ENCODE measurements at regions not wholly inside any gene's neighbourhood (a gene's known extent, or its start where the extent isn't known, plus 50 kb on each side); places are given as distances from the start of the nearest gene placed in this dataset.
"Not testable (repeated sequence)": the region's sequence is repeated elsewhere in the genome, so short reads cannot be mapped to it uniquely, and the experiment has no call there.

DNA sequence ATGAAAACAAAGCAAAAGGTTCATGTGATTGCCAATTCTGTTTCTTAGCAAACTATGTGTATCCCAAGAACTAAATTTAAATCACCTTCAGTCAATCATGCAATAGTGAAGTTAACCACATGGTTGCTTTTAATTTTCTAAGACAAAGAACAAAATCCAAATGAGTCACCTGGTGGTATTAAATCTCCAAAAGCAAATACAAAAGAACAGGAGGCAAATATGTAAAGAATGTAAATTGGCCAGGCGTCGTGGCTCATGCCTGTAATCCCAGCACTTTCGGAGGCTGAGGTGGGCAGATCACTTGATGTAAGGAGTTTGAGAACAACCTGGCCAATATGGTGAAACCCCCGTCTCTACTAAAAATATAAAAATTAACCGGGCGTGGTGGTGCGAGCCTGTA, 54.2 kb upstream of the PIK3R4 start:
- no peak for DNase-seq

- DNase-seq = no peak
These were observed 54.8 kb upstream of the PIK3R4 start for GRCh38 chr3:130801473-130801872.

- no peak for DNase-seq
These were observed 64.9 kb upstream of the PIK3R4 start for GRCh38 chr3:130811557-130811956.

DNA sequence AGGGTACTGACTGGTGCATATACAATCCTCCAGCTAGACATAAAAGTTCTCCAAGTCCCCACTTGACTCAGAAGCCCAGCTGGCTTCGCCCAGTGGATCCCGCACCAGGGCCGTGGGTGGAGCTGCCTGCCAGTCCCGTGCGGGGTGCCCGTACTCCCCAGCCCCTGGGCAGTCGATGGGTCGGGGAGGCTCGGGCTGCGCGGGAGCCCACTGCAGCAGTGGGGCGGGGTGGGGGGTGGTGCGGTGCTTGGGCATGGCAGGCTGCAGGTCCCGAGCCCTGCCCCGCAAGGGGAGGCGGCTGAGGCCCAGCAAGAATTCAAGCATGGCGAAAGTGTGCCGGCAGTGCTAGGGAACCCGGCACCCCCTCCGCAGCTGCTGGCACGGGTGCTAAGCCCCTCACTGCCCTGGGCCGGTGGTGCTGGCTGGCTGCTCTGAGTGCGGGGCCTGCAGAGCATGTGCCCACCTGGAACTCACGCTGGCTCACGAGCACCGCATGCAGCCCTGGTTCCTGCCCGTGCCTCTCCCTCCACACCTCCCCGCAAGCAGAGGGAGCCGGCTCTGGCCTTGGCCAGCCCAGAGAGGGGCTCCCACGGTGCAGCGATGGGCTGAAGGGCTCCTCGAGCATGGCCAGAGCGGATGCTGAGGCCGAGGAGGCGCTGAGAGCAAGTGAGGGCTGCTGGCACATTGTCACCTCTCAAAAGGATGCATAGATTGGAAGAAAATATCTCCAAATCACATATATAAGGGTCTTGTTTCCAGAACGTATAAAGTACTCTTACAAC, 68.3 kb upstream of the PIK3R4 start:
- DNase-seq = no peak

DNA sequence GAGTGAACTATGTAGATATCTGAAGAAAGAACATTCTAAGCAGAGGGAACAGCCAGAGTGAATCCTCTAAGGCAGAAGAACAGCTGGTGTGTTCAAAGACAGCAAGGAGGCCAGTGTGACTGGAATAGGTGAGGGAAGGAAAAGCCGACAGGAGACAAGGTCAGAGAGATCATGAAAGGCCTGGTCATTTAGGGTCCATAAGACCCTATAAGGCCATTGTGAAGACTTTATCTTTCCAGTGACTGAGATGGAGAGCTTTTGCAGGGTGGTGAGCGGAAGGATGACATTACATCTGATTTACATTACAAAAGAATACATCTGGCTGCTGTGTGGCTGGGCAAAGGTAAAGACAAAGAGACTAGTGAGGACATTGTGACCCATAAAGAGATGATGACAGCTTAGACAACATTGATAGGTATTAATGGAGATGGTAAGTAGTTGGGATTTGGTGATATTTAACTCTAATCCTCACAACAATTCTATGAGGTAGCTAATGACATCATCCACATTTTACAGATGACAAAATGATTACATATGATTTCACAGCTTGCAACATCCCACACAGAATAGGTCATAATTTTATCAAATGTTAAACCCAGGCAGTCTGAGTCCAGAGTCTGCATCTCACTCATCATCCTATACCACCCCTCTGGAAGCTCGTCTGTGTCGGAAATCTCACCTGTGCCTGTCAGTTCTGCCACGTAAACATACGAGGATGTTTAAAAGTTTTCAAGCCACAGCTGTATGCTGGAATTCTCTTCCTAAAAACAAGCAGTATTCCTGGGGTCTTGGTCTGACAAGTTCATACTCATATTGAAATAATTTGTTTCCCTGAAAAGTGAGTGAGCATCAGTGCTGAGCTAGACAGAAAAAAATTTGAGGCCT, 70.2 kb upstream of the PIK3R4 start:
- no peak for DNase-seq

DNA sequence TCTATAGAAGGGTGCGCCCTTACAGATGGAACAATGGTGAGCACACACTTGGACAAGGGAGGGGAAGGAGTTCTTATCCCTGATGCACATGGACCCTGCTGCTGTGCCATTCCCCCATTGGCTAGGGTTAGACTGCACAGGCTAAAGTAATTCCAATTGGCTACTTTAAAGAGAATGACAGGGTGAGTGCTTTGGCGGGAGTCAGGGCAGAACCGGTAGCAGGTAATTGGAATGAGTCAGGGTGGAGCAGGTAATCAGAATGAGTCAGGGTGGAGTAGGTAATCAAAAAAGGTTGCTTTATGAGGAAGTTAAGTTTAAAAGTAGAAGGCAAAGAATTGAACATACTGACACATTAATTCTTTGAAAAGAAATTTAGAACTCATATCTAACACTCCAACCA, 71.4 kb upstream of the PIK3R4 start:
- DNase-seq = not testable (repeated sequence)

DNA sequence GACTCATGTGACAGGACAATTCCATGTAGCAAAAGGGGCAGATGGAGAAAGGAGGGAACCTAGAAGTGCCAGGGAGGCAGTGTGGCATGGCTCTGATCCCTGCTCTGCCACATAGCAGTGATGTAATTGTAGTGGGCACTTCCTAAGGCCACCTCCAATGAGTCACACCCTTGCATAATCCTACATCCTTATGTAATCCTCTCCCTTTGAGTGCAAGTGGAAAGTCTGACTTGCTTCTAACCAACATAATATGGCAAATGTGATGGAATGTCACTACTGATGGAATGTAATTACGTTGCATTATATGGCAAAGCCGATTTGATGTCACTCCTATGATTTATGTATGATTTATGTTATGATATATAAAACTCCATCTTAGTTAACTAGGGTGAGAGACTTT, 72.9 kb upstream of the ATP2C1 start:
- no peak for DNase-seq

- DNase-seq = no peak
These were observed 72.1 kb upstream of the ATP2C1 start for GRCh38 chr3:130821806-130822205.

DNA sequence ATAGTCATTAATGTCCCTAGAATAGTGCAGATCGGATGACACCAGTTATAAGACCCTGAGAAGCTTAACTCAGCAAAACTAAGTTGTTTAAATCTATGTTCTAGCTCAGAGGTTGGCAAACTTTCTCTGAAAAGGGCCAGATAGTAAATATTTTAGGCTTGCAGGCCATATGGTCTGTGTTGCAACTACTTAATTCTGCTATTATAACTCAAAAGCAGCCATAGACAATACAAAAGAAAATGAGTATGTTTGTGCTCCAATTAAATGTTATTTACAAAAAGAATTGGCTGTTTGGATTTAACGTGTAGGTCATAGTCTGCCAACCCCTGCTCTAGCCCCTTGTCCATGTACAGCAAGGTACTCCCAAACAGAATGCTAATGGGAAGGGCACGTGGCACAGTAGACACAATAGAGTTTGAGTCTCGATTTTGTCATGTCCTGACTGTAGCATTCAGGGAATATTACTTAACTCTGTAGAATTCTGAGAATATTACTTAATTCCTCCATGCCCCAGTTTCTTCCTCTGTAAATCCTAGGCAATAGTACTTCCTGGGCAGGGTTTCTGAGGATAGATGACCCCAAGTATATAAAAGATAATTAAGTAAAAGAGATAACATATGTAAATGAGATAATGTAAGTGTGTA, 70.5 kb upstream of the ATP2C1 start:
- no peak for DNase-seq

DNA sequence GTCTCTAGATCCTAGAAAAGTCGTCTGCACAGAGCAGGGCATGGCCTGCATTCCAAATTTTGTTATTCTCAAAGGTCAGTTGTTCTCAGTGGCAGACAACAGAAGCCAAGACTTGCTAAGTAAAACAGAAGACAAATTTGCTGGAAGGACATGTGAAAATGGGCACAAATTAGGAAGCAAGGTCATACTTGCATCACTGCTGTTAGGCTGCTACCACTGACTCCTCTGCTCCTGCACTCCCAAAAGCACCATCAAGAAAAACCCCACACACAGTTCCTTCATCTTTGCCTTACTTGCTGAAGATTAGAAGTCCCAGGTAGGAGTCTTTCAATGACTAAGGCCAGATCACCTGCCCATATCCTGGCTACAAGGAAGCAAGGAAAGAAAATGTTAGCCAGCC, 69.9 kb upstream of the ATP2C1 start:
- DNase-seq = no peak

DNA sequence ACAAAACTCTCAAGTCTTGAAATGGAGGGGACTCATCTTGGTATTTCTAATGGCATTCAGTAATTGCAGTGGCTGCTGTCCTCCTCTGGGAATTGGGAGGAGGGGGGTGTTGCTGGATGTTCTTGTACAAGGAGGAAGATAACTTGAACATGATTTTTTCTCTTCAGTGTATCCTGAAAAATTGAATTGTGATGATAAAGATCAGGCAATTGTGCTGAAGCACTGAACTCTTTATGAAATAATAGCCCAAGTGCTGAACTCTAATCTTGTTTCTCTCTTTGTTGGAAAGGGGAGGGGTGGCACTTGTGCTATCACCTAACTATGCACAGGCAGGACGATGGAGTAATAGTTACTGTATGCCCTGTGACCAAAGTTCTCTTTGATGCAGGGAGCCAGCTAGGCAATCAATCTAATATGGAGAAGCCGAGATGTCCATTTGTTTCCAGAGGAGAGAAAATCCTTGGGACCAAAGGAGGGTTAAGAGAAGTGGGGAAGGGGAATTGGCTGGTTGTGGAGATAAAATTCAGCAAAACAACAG, 68.1 kb upstream of the ATP2C1 start:
- DNase-seq = no peak

DNA sequence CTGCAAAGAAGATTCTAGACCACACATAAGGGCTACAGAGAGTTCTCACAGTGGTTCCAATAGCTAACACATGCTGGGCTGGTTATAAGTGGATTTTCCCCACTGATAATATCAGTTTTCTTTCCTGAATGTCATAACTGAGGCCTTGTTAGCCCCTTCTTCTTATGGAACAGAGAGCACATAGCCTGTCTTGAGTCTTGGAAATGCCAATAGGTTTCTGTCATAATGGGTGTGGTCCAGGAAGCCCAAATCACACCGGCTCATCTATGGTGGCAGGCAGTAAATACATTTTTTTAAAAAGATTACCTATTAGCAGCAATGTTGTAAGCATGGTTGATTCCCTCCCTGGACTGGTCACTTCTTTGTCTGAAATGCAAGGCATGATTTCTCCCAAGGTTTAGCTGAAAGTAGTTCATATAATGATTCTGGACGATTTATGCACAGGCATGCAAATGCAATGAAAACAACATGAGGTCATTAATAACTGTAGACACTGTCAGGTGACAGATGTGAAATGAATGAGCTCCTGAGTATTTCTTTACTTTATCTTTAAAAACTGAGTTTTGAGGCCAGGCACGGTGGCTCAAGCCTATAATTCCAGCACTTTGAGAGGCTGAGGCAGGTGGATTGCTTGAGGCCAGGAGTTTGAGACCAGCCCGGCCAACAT, 67.2 kb upstream of the ATP2C1 start:
- no peak for DNase-seq

GRCh38 chr3:130827486-130827885, 66.4 kb upstream of the ATP2C1 start:
- DNase-seq = no peak

GRCh38 chr3:130828948-130829947, 64.6 kb upstream of the ATP2C1 start:
- DNase-seq = no peak

GRCh38 chr3:130831719-130832400, 62.0 kb upstream of the ATP2C1 start:
- no peak for DNase-seq

DNA sequence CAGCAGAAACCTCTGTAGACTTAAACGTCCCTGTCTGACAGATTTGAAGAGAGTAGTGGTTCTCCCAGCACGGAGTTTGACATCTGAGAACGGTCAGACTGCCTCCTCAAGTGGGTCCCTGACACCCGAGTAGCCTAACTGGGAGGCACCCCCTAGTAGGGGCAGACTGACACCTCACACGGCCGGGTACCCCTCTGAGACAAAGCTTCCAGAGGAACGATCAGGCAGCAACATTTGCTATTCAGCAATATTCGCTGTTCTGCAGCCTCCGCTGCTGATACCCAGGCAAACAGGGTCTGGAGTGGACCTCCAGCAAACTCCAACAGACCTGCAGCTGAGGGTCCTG, 61.5 kb upstream of the ATP2C1 start:
- not testable (repeated sequence) for DNase-seq

DNA sequence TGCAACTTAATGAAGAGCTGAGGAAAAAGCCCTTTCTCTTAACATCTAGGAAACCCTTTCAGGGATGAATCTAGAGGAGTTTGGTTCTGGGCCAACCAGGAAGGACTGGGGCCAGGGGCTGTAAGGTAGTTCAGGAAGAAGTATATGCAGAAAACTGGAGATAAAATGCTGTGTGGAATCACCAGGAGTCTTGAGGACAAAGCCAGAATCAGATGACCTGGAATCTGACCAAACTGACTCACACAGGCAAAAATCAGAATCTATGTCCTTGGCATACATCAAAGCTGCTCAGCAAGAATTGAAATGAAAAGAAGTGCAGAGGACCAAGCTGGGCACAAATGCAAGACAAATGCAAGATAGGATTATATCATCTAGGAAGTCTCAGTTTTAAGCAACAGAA, 59.4 kb upstream of the ATP2C1 start:
- DNase-seq = peak; percentile 3

DNA sequence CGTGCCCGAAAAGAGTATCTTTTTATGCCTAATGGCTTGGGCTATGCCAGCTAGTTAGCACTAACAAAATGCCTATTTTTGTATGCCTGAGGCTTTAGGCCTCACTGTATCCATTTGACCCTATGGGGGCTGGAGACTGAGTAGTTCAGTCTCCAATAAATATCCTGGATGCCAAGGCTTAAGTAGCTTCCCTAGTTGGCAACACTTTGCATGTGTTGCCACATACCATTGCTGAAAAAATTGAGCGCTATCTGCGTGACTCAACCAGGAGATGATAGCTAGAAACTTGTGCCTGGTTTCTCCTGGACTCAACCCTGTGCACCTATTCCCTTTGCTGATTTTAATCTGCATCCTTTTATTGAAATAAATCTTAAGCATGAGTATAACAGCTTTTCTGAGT, 58.4 kb upstream of the ATP2C1 start:
- DNase-seq = no peak

DNA sequence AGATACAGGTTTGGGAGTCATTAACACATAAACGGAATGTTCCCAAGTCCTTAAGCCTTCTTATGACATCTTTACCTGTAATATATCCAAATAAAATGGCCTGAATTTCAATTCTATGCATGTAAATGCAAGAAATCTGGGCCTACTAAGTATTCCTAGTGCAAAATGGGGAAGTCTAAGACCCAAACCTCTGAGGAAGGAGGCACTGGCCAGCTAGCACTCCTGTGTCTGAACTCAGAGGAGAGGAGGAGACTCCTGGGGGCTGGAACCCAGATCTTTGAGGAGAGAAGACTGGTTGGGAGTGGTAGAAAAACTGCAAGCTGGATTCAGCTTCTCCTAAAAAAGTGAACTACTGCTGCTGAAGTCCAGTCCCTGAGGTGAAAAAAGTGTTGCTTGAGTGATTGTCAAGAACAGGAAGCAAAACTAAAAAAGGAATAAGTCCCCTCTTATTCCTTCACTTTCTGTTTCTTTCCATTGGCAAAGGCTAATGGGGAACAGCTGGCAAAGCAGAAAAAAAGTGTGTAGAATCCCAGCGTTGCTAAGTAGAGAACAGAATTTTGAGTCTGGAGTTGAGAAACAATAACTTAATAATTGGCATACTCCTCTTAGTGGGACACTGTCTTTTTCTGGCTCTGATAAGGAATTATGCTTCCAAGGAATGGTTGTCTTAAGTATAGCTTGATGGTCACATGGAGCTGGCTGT, 54.8 kb upstream of the ATP2C1 start:
- DNase-seq = no peak

DNA sequence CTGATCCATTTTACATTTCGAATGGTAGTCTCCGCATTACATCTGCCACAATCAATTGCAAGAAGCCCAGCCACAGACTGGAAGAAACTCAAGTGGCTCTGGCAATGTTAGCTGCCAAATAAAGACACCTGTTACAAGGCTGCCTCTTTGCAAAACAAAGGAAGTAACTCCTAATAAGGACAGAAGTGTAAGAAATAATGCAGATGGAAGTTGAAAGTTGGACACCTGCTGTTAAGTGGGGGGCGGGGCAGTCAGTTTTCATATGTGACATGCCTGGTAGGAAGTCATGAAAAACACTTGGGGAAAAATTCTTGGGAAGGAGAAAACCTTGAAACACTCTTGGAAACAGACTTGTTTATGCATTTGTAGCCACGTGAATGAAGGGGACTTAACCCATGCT, 54.1 kb upstream of the ATP2C1 start:
- no peak for DNase-seq

Data from dermis blood vessel endothelial cell (primary cell).